Large intestine (tissue), 3 donors: ENCODE measurements at regions not wholly inside any gene's neighbourhood (a gene's known extent, or its start where the extent isn't known, plus 50 kb on each side); places are given as distances from the start of the nearest gene placed in this dataset.
A peak's percentile ranks its signal among the peaks of the same experiment; 100 is the strongest.

Experiments
- DNase-seq, 2 donors: peaks; one replicate each; pipeline versions ENCODE4 v3.0.0 to v3.0.0-alpha.2; 2013
- H3K27ac ChIP-seq: one replicate; pipeline ENCODE4 v1.5.1; 2013; ENCODE audit warnings: low read length
- H3K27me3 ChIP-seq: 2 replicates; pipeline ENCODE4 v1.6.1; 2013; ENCODE audit warnings: low read length; ENCODE audit not compliant: control insufficient read depth, insufficient read depth
- H3K36me3 ChIP-seq: 2 replicates; pipeline ENCODE4 v1.6.1; 2013; ENCODE audit warnings: low read length; ENCODE audit not compliant: control insufficient read depth, insufficient read depth
- H3K4me1 ChIP-seq: one replicate; pipeline ENCODE4 v1.6.1; 2013; ENCODE audit warnings: low read length; ENCODE audit not compliant: control insufficient read depth, insufficient read depth
- H3K4me3 ChIP-seq: one replicate; pipeline ENCODE4 v1.5.1; 2013; ENCODE audit warnings: low read length
- H3K9me3 ChIP-seq: one replicate; pipeline ENCODE4 v1.6.1; 2013; ENCODE audit warnings: mild to moderate bottlenecking, low read depth, low read length, moderate library complexity; ENCODE audit not compliant: control insufficient read depth
- WGBS: methylation state at CpG from one replicate; pipeline ENCODE4 v1.1.5; 2013; ENCODE audit warnings: low lambda C conversion rate; ENCODE audit not compliant: insufficient coverage; 5-methylcytosine and 5-hydroxymethylcytosine counted together

DNA sequence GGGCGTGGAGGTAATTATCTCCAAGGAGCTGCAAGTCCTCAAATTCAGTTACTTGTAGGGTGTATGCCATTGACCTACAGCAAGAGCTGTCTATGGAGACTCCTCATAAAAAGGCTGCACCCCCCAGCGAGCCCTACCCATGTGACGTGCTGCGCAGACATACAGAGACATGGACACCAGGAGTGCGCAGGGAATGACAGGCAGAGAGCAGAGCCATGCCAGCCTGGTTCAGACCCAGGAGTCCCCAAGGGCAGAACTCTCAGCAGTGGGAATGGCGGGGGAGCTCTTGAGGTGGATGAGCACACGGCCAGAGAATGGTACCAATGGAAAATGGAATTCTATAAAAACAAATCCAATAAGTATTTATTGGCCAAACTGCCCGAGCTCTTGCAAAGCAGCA is 310.1 kb downstream of the MYCN start:
- WGBS: 100% methylated on average over 1 of the region's 8 CpGs
- Histone ChIP-seq H3K4me1 (no peaks in the 10 kb centered on the region), H3K36me3 (no peaks in the 10 kb centered on the region), H3K4me3 (no peak overlapping the region), H3K27ac (no peak overlapping the region), H3K27me3 (no peaks in the 10 kb centered on the region), H3K9me3 (no peaks in the 10 kb centered on the region)
- no peak for DNase-seq

DNA sequence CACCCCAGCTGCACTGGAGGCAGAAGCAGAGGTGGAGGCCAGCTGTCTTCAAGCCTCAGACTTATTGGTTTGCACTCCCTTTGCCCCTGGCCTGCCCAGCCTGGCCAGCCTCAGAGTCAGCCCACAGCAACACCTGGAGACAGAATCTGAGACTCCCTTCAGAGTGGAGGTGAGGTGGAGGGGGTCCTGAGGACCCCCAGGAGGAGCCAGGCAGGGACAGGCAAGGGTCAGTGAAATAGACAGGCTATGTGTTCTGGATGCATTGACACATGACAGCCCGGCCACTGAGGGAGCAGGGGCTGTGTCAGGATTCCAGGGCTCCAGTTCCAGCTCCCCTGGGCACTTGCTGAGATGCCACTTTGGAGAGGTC is 309.7 kb downstream of the MYCN start:
- Histone ChIP-seq H3K27ac (no peak overlapping the region), H3K9me3 (no peaks in the 10 kb centered on the region), H3K27me3 (no peaks in the 10 kb centered on the region), H3K4me1 (peaks cover under 1% of the 10 kb centered on the region), H3K36me3 (no peaks in the 10 kb centered on the region), H3K4me3 (no peak overlapping the region)
- DNase-seq: no peak
- WGBS: no CpG with 5 or more reads among the region's 1 CpG

DNA sequence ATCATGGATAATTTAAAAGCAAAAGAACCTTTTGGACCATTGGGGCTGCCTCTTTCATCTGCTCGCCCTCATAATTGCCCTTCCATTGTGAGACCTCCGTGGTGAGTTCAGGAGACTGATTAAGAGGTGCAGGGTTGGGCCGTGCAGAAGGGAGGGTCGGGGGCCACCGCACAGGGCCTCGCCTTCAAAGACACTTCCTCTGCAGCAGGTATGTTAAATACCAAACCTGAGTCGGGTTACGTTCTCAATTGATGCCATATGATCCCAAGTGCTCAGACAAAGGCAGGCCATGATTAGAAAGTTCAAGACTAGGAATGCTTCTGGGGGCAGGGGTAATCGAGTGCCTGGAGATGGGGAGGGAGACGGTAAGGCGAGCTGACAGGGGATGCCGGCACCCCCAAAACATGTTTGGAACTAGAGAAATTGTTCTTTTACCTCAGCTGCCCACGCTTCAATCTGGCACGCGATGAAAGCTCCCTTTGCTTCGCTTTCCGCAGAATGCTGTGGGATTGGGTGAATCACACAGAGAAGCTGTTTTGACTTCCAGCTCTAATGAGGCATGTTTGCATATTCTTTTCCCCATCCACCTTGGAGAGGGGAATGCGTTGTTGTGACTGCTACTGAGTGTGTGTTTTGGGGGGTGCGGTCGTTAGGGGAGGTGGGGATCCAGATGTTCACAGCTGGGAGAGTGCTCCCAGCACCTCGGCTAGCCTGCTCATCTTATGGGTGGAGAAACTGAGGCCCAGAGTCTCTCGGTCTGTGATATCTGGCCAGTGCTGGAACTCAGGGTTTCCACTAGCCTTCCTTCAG is 309.1 kb downstream of the MYCN start:
- Histone ChIP-seq H3K9me3 (no peaks in the 10 kb centered on the region), H3K4me1 (peaks cover 7% of the 10 kb centered on the region), H3K27me3 (no peaks in the 10 kb centered on the region), H3K27ac (no peak overlapping the region), H3K36me3 (no peaks in the 10 kb centered on the region), H3K4me3 (no peak overlapping the region)
- whole genome bisulfite sequencing: no CpG with 5 or more reads among the region's 22 CpGs
- DNase-seq: no peak

DNA sequence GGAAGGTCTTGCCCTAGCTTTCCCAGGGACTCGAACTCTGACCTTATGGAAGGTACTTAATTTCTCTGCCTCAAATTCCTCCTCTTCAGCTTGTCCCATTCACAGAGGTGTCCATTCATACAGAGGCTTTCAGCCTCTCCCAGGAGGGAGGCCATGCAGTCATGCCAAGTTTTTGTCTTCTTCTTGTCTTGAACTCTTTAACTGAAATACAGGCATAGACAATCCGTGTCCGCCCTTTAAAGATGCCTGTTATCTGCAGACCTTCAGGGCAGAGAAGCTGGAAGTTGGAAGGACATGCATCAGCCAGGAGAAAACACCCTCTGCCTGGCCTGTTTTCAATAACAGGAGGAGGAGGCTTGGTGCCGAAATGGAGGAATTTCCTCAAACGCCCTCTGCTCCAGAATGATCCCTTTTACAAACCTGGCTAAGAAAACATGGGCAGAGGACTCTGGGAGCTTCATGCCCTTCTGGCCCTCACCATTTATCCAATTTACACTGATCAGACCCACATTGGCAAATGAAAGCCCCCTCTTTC is 308.3 kb downstream of the MYCN start:
- no peak for DNase-seq
- H3K4me3 ChIP-seq: no peak overlapping the region
- no peaks in the 10 kb centered on the region for H3K27me3 ChIP-seq
- H3K9me3 ChIP-seq: no peaks in the 10 kb centered on the region
- peaks cover 12% of the 10 kb centered on the region for H3K4me1 ChIP-seq
- WGBS: no CpG with 5 or more reads among the region's 5 CpGs
- H3K36me3 ChIP-seq: no peaks in the 10 kb centered on the region
- no peak overlapping the region for H3K27ac ChIP-seq

DNA sequence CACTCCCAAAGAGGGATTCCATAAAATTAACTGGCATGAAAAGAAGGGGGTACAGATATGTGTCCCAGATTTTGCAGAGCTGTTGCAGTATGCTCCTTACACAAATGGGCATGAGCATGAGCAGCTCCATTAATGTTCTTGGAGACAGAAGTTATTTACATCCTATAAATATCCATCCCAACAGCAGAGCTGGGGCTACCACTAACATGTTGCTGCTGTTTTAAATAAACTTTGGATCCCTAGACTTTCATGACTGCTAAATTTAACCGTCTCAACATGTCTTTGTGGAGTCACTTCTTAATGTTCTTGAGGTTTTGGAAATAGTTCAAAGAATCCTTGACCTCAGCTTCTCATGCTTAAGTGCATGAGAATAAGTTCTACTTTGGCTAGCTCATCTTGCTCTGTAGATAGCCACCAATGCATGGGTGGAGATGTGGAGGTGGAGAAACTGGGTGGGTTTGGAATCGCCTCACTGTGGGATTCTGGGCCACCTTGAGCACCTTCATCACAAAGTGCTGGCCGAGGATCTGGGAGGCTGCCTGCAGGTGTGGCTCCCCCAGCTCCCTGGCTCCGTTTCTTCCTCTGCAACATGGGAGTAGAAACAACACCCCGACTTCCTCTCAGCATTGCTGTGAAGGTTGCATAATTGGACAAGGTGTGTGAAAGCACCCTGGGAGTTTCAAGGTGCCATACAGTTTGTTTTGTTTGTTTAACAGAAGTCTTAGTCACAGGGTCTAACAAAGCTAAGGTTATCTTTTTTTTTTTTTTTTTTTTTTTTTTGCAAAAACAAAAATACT is 307.2 kb downstream of the MYCN start:
- peaks cover 12% of the 10 kb centered on the region for H3K4me1 ChIP-seq
- WGBS: no CpG with 5 or more reads among the region's 5 CpGs
- H3K9me3 ChIP-seq: no peaks in the 10 kb centered on the region
- no peaks in the 10 kb centered on the region for H3K36me3 ChIP-seq
- peak; percentile 23 to 53 for DNase-seq
- H3K4me3 ChIP-seq: no peak overlapping the region
- no peak overlapping the region for H3K27ac ChIP-seq
- no peaks in the 10 kb centered on the region for H3K27me3 ChIP-seq

DNA sequence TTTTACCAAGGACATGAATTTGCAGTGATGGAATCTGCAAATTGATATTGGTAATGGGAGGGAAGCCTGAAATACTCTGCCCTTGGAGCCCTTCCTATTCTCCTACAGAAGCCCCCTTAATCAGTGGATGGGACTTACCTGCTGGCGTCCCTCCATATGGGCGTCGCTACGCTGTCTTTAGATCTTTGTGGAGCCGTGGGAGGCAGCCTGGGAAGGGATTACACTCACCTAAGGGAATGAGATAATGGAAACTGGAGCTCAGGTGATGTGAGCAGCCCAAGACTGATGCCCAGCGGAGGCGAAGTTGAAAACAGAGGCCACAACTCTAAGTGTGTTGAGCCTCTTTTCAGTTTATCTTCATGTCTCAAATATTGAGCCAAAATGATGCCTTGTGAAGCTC is 306.6 kb downstream of the MYCN start:
- Histone ChIP-seq H3K27ac (no peak overlapping the region), H3K36me3 (no peaks in the 10 kb centered on the region), H3K4me3 (no peak overlapping the region), H3K27me3 (no peaks in the 10 kb centered on the region), H3K9me3 (no peaks in the 10 kb centered on the region), H3K4me1 (peaks cover 12% of the 10 kb centered on the region)
- no peak for DNase-seq
- WGBS: 100% methylated on average over 1 of the region's 7 CpGs

DNA sequence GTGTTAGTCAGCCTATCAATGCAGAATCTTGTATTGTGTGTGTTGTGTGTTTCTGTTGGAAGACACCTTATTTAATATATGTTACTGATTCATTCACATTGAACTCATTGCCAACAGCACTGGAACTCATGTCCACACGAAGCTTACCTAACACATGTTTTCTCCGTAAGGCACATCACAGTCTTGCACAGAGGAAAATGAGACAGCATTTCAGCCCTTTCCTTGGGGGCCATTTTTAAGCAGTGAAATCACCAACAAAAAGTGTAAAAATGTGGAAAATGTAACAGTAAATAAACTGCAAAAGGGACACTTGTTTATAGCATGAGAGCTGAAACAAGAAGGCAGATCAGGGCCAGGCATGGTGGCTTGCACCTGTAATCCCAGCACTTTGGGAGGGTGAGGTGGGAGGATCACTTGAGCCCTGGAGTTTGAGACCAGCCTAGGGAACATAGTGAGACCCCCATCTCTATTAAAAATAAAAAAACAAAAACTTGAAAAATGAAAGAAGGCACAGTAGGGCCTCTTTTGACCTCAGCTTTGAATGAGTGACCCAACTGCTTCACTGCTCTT is 306.0 kb downstream of the MYCN start:
- Histone ChIP-seq H3K9me3 (no peaks in the 10 kb centered on the region), H3K4me1 (peaks cover 16% of the 10 kb centered on the region)
- WGBS: no CpG with 5 or more reads among the region's 2 CpGs

DNA sequence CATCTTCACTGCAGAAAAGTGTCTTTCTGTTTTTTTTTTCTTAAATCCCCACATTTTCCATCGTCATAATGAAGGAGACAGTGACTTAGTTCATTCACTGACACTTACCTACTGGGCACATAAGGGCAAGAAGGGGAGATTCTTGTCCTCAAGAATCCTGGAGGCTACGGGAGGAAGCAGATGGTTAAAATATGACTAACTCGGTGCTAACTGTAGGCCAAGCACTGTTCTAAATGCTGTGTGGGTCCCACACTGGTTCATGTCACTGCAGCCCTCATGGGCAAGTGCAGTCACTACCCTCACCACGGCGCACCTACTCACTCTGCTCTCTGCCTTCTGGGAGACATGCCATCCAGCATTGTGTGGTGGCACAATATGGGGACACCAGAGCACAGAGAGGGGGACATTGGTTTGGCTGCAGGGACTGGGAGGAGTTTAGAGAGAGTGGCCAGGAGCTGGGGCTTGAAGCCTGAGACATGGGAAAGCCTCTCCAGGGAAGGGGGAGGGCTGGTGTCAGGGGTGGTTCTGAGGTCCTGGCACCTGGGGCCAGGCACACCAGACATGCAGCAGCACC is 305.2 kb downstream of the MYCN start:
- no peaks in the 10 kb centered on the region for H3K36me3 ChIP-seq
- H3K27ac ChIP-seq: no peak overlapping the region
- H3K27me3 ChIP-seq: no peaks in the 10 kb centered on the region
- no peaks in the 10 kb centered on the region for H3K9me3 ChIP-seq
- H3K4me1 ChIP-seq: peaks cover 23% of the 10 kb centered on the region
- 100% methylated on average over 1 of the region's 5 CpGs for WGBS
- DNase-seq: no peak
- H3K4me3 ChIP-seq: no peak overlapping the region

More for the DNA sequence above, 306.0 kb downstream of the MYCN start:
- Histone ChIP-seq H3K4me3 (no peak overlapping the region), H3K27ac (no peak overlapping the region), H3K27me3 (no peaks in the 10 kb centered on the region), H3K36me3 (no peaks in the 10 kb centered on the region)
- no peak for DNase-seq

DNA sequence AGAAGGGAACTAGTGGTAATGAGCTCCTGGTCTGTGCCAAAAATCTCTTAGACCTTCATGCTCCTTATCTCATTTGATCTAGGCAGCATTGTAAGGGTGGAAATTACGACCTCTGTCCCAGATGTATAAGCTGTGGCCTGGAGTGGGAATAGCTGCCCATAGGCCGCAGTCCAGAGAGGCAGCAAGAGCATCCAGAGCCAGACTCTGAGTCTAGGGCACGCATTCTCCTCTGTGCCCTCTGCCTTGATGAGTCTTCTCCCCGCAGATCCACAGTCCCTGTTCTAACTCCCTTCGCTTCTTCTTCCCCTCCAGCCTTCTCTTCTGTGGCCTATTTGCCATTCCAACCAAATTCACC is 304.6 kb downstream of the MYCN start:
- peak overlapping the region; percentile 57 for H3K27ac ChIP-seq
- no peak for DNase-seq
- WGBS: 95% methylated on average over 2 of the region's 5 CpGs

More for the DNA sequence above, 304.6 kb downstream of the MYCN start:
- Histone ChIP-seq H3K27me3 (no peaks in the 10 kb centered on the region), H3K36me3 (no peaks in the 10 kb centered on the region), H3K4me1 (peaks cover 27% of the 10 kb centered on the region), H3K9me3 (no peaks in the 10 kb centered on the region), H3K4me3 (no peak overlapping the region)
